HK-2 (cell line): ENCODE measurements at regions not wholly inside any gene's neighbourhood (a gene's known extent, or its start where the extent isn't known, plus 50 kb on each side); places are given as distances from the start of the nearest gene placed in this dataset.

Experiments used
- DNase-seq: peaks from one replicate; pipeline ENCODE4 v3.0.0-alpha.2; 2018; ENCODE audit not compliant: unreplicated experiment

GRCh38 chr6:94088870-94089269, 669.5 kb upstream of the EPHA7 start:
- DNase-seq = no peak

- no peak for DNase-seq
These were observed 655.4 kb upstream of the EPHA7 start for GRCh38 chr6:94074764-94075163.

- no peak for DNase-seq
These were observed 652.5 kb upstream of the EPHA7 start for GRCh38 chr6:94071835-94072234.

GRCh38 chr6:94065707-94066337, 646.5 kb upstream of the EPHA7 start:
- DNase-seq = no peak

GRCh38 chr6:94052749-94053148, 633.4 kb upstream of the EPHA7 start:
- DNase-seq = no peak

- no peak for DNase-seq
These were observed 631.2 kb upstream of the EPHA7 start for GRCh38 chr6:94050515-94050914.

GRCh38 chr6:94049001-94049400, 629.6 kb upstream of the EPHA7 start:
- DNase-seq = no peak

- DNase-seq = no peak
These were observed 625.9 kb upstream of the EPHA7 start for GRCh38 chr6:94045099-94045829.

- DNase-seq = no peak
These were observed 622.8 kb upstream of the EPHA7 start for GRCh38 chr6:94041945-94042709.

GRCh38 chr6:94036024-94036423, 616.7 kb upstream of the EPHA7 start:
- DNase-seq = no peak

GRCh38 chr6:94027374-94027773, 608.0 kb upstream of the EPHA7 start:
- DNase-seq = no peak

GRCh38 chr6:94026575-94026974, 607.2 kb upstream of the EPHA7 start:
- no peak for DNase-seq

GRCh38 chr6:94005835-94006234, 586.5 kb upstream of the EPHA7 start:
- DNase-seq = no peak

GRCh38 chr6:93992976-93993375, 573.6 kb upstream of the EPHA7 start:
- no peak for DNase-seq

GRCh38 chr6:93989630-93990029, 570.3 kb upstream of the EPHA7 start:
- no peak for DNase-seq

GRCh38 chr6:93985953-93986352, 566.6 kb upstream of the EPHA7 start:
- no peak for DNase-seq

GRCh38 chr6:93975159-93975558, 555.8 kb upstream of the EPHA7 start:
- DNase-seq = no peak

- no peak for DNase-seq
These were observed 555.0 kb upstream of the EPHA7 start for GRCh38 chr6:93974332-93974731.

- DNase-seq = no peak
These were observed 553.4 kb upstream of the EPHA7 start for GRCh38 chr6:93972791-93973190.

- DNase-seq = no peak
These were observed 551.3 kb upstream of the EPHA7 start for GRCh38 chr6:93970684-93971083.

GRCh38 chr6:93968126-93968525, 548.8 kb upstream of the EPHA7 start:
- DNase-seq = no peak

GRCh38 chr6:93964926-93965325, 545.6 kb upstream of the EPHA7 start:
- no peak for DNase-seq

- no peak for DNase-seq
These were observed 545.0 kb upstream of the EPHA7 start for GRCh38 chr6:93964321-93964720.
